HepG2 (cell line): ENCODE measurements at regions not wholly inside any gene's neighbourhood (a gene's known extent, or its start where the extent isn't known, plus 50 kb on each side); places are given as distances from the start of the nearest gene placed in this dataset.

ENCODE experiments used
- ATAC-seq: fragments of 200-7000 bp; cut with Tn5 transposase; 3 replicates; pipeline ENCODE4 v1.9.1; 2020; ENCODE audit warnings: mild to moderate bottlenecking, moderate library complexity
- BruUV-seq: library from RNA; stranded (reverse); fragments of 400-500 nt; replicated peaks from 2 replicates; lab custom pipeline; 2021; lab: Mats Ljungman, UMichigan
- CTCF ChIA-PET: fragments of 300-600 bp; formaldehyde crosslinking; extraction: SDS; loops from one replicate; lab custom pipeline; 2021; ENCODE audit warnings: low total read pairs, inconsistent platforms, low intra/inter-chr PET ratio; lab: Yijun Ruan, JAX
- POLR2A ChIA-PET: fragments of 350-600 bp; sonication (Branson Sonifier 250); formaldehyde crosslinking; loops from one replicate; lab custom pipeline; 2020; ENCODE audit warnings: antibody characterized with exemption, inconsistent platforms; lab: Yijun Ruan, JAX
- DNase-seq: peaks from one replicate; pipeline ENCODE4 v3.0.0-alpha.2; 2015; ENCODE audit warnings: low spot score
- FAIRE-seq: peaks from 3 replicates; lab custom pipeline; 2011; peaks lifted over from hg19 to GRCh38; lab: Jason Lieb, UNC
- H2AFZ ChIP-seq: one replicate; pipeline ENCODE4 v1.6.1; 2011; ENCODE audit warnings: low read length, inconsistent platforms
- H3K27ac ChIP-seq: fragments of 300-600 bp; 3 replicates; pipeline ENCODE4 v1.8.0; 2011; ENCODE audit warnings: mixed run types, mild to moderate bottlenecking, mixed read lengths, low read length, inconsistent platforms; ENCODE audit not compliant: insufficient read depth; ENCODE audit errors: extremely low read length
- H3K27me3 ChIP-seq, 2 experiments: fragments of 200-600 bp in 1 of 2; 2 replicates in 1 of 2; 3 replicates in 1 of 2; pipeline versions ENCODE4 v1.6.0 to v1.8.0; 2011; ENCODE audit warnings: low read length in 2 of 2, mild to moderate bottlenecking in 2 of 2, moderate library complexity in 2 of 2, inconsistent platforms in 1 of 2; ENCODE audit not compliant: insufficient read depth in 2 of 2, control insufficient read depth in 1 of 2
- H3K36me3 ChIP-seq, 2 experiments: fragments of 200-600 bp in 1 of 2; replicated peaks in 1 of 2; 2 replicates in 1 of 2; 3 replicates in 1 of 2; pipeline versions ENCODE4 v1.5.1 to v1.8.0; 2011; ENCODE audit warnings: low read length in 2 of 2, inconsistent platforms in 1 of 2; ENCODE audit not compliant: insufficient read depth in 2 of 2, control insufficient read depth in 1 of 2
- H3K4me1 ChIP-seq: 2 replicates; pipeline ENCODE4 v1.5.1; 2012; ENCODE audit warnings: low read length, inconsistent platforms; ENCODE audit not compliant: insufficient read depth
- H3K4me2 ChIP-seq: 2 replicates; pipeline ENCODE4 v1.6.0; 2011; ENCODE audit warnings: low read depth, low read length, inconsistent platforms
- H3K4me3 ChIP-seq, 3 experiments: fragments of 200-600 bp in 1 of 3; sonication (generic), shearing (Covaris generic) in 1 of 3; replicated peaks in 1 of 3; 2 replicates each; pipeline ENCODE4 v1.5.1; 2011 to 2016; ENCODE audit warnings: low read length in 3 of 3, inconsistent platforms in 2 of 3, low read depth in 2 of 3, mild to moderate bottlenecking in 2 of 3, control low read depth in 1 of 3, mixed read lengths in 1 of 3; ENCODE audit not compliant: insufficient read depth in 1 of 3
- H3K79me2 ChIP-seq: one replicate; pipeline ENCODE4 v1.6.1; 2011; ENCODE audit warnings: low read length, inconsistent platforms; ENCODE audit not compliant: insufficient read depth
- H3K9ac ChIP-seq: 2 replicates; pipeline ENCODE4 v1.6.0; 2011; ENCODE audit warnings: mild to moderate bottlenecking, low read depth, low read length, inconsistent platforms; ENCODE audit not compliant: insufficient read depth
- H3K9me3 ChIP-seq: 2 replicates; pipeline ENCODE4 v1.5.1; 2012; ENCODE audit warnings: mild to moderate bottlenecking, low read length
- H4K20me1 ChIP-seq: 2 replicates; pipeline ENCODE4 v1.6.0; 2011; ENCODE audit warnings: inconsistent platforms, mild to moderate bottlenecking, low read length, moderate library complexity; ENCODE audit not compliant: insufficient read depth
- CSRNP2 ChIP-seq: sonication (generic); formaldehyde crosslinking; conservative IDR thresholded peaks from 2 replicates; pipeline ENCODE4 v1.8.0; 2022; ENCODE audit warnings: low read depth, missing genetic modification reagents
- FIP1L1 ChIP-seq: fragments of 200-400 bp; formaldehyde crosslinking; IDR thresholded peaks from 2 replicates; pipeline ENCODE4 v1.6.1; 2018; ENCODE audit warnings: low read depth, mild to moderate bottlenecking, low read length, moderate library complexity, borderline replicate concordance; ENCODE audit not compliant: insufficient read depth
- FOSL1 ChIP-seq: sonication (generic); formaldehyde crosslinking; IDR thresholded peaks from 2 replicates; pipeline ENCODE4 v1.9.0; 2021; ENCODE audit warnings: missing genetic modification reagents, borderline replicate concordance
- GRHL1 ChIP-seq: sonication (generic); formaldehyde crosslinking; conservative IDR thresholded peaks from 2 replicates; pipeline ENCODE4 v1.8.0; 2022; ENCODE audit warnings: missing genetic modification reagents
- MYPOP ChIP-seq: sonication (generic); formaldehyde crosslinking; IDR thresholded peaks from 2 replicates; pipeline ENCODE4 v1.8.1; 2023; ENCODE audit warnings: mild to moderate bottlenecking, moderate library complexity, missing genetic modification reagents
- TERF1 ChIP-seq: sonication (generic); formaldehyde crosslinking; IDR thresholded peaks from 2 replicates; pipeline ENCODE4 v1.8.0; 2022; ENCODE audit warnings: mild to moderate bottlenecking, missing genetic modification reagents, moderate library complexity
- ZMYM4 ChIP-seq: sonication (generic); formaldehyde crosslinking; IDR thresholded peaks from 2 replicates; pipeline ENCODE4 v1.8.1; 2023; ENCODE audit warnings: mild to moderate bottlenecking, missing genetic modification reagents
- ZNF143 ChIP-seq: sonication (generic); formaldehyde crosslinking; IDR thresholded peaks from 2 replicates; pipeline ENCODE4 v1.4.0; 2020; ENCODE audit warnings: missing genetic modification reagents
- WGBS: methylation state at CpG from one replicate; pipeline ENCODE4 v1.1.6; 2017; ENCODE audit warnings: low lambda C conversion rate; 5-methylcytosine and 5-hydroxymethylcytosine counted together
- in situ Hi-C: cut with HindIII; loops from 2 replicates; pipeline ENCODE4 v1.10.0; 2017; ENCODE audit warnings: low pct_unique_long_range_greater_than_20kb; ENCODE audit not compliant: extremely low pct_ligation_motif_present
- intact Hi-C: fragments of 100-400 bp; cut with micrococcal nuclease; formaldehyde crosslinking; loops from one replicate; pipeline ENCODE4 v1.10.0; 2022; ENCODE audit not compliant: unreplicated experiment
- TF ChIP-seq, protein P1 (sequence below): sonication (generic); formaldehyde crosslinking; IDR thresholded peaks from 2 replicates; pipeline ENCODE4 v1.4.0; 2020; ENCODE audit warnings: mild to moderate bottlenecking, missing genetic modification reagents
- TF ChIP-seq, protein P2 (sequence below): sonication (generic); formaldehyde crosslinking; IDR thresholded peaks from 2 replicates; pipeline ENCODE4 v1.5.0; 2020; ENCODE audit warnings: mild to moderate bottlenecking, missing genetic modification reagents, moderate library complexity
- TF ChIP-seq, protein P3 (sequence below): sonication (generic); formaldehyde crosslinking; IDR thresholded peaks from 2 replicates; pipeline ENCODE4 v1.5.0; 2020; ENCODE audit warnings: mild to moderate bottlenecking, low read depth, missing genetic modification reagents, borderline replicate concordance
- TF ChIP-seq, protein P4 (sequence below), 2 experiments: fragments of 450-650 bp in 1 of 2; sonication (generic) in 1 of 2; formaldehyde crosslinking; IDR thresholded peaks; 2 replicates each; pipeline versions ENCODE4 v1.5.0 to v1.8.0; 2020 to 2022; ENCODE audit warnings: mild to moderate bottlenecking in 1 of 2, missing genetic modification reagents in 1 of 2

GRCh38 chr12:41932470-41932991 is 212.1 kb downstream of the GXYLT1 start:
- Histone ChIP-seq H3K27ac (no peak overlapping the region), H3K4me3 (peak overlapping the region; percentile 27 to 61 (median 45); a peak in 5 of 6 replicates), H3K9me3 (no peaks in the 10 kb centered on the region), H3K4me2 (peak overlapping the region; percentile 62), H3K4me1 (no peaks in the 10 kb centered on the region), H3K79me2 (no peaks in the 10 kb centered on the region), H3K27me3 (peaks cover 0 to 3% of the 10 kb centered on the region in 2 experiments; a peak in 2 of 5 replicates), H3K36me3 (no peaks in the 10 kb centered on the region), H4K20me1 (no peaks in the 10 kb centered on the region), H3K9ac (no peak overlapping the region), H2AFZ (peak overlapping the region; percentile 27)
- in situ Hi-C loops = no loop called here
- WGBS = 17% methylated on average over 18 of the region's 35 CpGs
- FAIRE-seq (no peak), ATAC-seq (peak; percentile 98), DNase-seq (no peak)
- intact Hi-C loops = no loop called here
- CTCF ChIA-PET = no interaction called here
- BruUV-seq = no TSS peak
- POLR2A ChIA-PET = no interaction called here
- no peak for TF ChIP-seq GRHL1 (CRISPR knock-in tag)
- TF ChIP-seq FOSL1 (CRISPR knock-in tag) = no peak
- TF ChIP-seq TERF1 (CRISPR knock-in tag) = no peak
- TF ChIP-seq FIP1L1 = no peak
- TF ChIP-seq ZNF143 (CRISPR knock-in tag) = peak; percentile 67
- TF ChIP-seq ZMYM4 (CRISPR knock-in tag) = peak; percentile 42; the same call in 1 of the 2 replicates
- TF ChIP-seq, protein P1, sequence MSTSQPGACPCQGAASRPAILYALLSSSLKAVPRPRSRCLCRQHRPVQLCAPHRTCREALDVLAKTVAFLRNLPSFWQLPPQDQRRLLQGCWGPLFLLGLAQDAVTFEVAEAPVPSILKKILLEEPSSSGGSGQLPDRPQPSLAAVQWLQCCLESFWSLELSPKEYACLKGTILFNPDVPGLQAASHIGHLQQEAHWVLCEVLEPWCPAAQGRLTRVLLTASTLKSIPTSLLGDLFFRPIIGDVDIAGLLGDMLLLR = no peak
- peak; percentile 86 for TF ChIP-seq MYPOP (CRISPR knock-in tag)
- TF ChIP-seq, protein P2, sequence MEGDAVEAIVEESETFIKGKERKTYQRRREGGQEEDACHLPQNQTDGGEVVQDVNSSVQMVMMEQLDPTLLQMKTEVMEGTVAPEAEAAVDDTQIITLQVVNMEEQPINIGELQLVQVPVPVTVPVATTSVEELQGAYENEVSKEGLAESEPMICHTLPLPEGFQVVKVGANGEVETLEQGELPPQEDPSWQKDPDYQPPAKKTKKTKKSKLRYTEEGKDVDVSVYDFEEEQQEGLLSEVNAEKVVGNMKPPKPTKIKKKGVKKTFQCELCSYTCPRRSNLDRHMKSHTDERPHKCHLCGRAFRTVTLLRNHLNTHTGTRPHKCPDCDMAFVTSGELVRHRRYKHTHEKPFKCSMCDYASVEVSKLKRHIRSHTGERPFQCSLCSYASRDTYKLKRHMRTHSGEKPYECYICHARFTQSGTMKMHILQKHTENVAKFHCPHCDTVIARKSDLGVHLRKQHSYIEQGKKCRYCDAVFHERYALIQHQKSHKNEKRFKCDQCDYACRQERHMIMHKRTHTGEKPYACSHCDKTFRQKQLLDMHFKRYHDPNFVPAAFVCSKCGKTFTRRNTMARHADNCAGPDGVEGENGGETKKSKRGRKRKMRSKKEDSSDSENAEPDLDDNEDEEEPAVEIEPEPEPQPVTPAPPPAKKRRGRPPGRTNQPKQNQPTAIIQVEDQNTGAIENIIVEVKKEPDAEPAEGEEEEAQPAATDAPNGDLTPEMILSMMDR (CRISPR knock-in tag) = peak; percentile 25; the same call in 1 of the 2 replicates
- TF ChIP-seq, protein P3, sequence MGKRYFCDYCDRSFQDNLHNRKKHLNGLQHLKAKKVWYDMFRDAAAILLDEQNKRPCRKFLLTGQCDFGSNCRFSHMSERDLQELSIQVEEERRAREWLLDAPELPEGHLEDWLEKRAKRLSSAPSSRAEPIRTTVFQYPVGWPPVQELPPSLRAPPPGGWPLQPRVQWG (CRISPR knock-in tag) = no peak
- no peak for TF ChIP-seq CSRNP2 (CRISPR knock-in tag)
- TF ChIP-seq, protein P4, sequence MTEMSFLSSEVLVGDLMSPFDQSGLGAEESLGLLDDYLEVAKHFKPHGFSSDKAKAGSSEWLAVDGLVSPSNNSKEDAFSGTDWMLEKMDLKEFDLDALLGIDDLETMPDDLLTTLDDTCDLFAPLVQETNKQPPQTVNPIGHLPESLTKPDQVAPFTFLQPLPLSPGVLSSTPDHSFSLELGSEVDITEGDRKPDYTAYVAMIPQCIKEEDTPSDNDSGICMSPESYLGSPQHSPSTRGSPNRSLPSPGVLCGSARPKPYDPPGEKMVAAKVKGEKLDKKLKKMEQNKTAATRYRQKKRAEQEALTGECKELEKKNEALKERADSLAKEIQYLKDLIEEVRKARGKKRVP (CRISPR knock-in tag; IDR thresholded peaks at IDR 0.05) = no peak
